ENCODE measurements at regions not wholly inside any gene's neighbourhood (a gene's known extent, or its start where the extent isn't known, plus 50 kb on each side); places are given as distances from the start of the nearest gene placed in this dataset.

DNA sequence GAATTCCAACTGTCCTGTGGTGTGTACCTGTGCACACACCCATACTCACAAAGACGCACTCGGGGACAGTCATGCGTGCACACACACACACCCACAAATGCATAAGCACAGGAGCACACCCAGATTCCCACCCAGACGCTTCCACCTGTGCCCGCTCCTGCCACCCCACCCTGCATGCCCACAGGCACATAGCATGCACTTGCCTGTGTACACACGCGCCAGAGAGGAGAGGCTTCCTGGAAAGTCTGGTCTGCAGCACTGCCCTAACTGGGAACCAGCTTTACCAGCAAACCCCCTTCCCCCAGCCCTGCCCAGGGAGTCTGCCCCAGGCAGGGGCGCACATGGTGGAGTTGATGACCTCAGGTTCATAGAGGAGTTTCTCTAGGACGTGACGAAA lies 246.2 kb downstream of the UACA start:
- Histone ChIP-seq H3K27me3 (peaks cover 0 to 13% (median 0%) of the 10 kb centered on the region in 4 donors), H3K9me3 (peaks cover 0 to 3% (median 0%) of the 10 kb centered on the region in 4 donors), H3K4me1 (no peaks in the 10 kb centered on the region), H3K36me3 (no peaks in the 10 kb centered on the region), H3K27ac (replicated peaks in 1 of 4) (no peak overlapping the region), H3K4me3 (no peak overlapping the region)
- 94% methylated on average over 6 of the region's 10 CpGs for WGBS
- TF ChIP-seq, protein P1, sequence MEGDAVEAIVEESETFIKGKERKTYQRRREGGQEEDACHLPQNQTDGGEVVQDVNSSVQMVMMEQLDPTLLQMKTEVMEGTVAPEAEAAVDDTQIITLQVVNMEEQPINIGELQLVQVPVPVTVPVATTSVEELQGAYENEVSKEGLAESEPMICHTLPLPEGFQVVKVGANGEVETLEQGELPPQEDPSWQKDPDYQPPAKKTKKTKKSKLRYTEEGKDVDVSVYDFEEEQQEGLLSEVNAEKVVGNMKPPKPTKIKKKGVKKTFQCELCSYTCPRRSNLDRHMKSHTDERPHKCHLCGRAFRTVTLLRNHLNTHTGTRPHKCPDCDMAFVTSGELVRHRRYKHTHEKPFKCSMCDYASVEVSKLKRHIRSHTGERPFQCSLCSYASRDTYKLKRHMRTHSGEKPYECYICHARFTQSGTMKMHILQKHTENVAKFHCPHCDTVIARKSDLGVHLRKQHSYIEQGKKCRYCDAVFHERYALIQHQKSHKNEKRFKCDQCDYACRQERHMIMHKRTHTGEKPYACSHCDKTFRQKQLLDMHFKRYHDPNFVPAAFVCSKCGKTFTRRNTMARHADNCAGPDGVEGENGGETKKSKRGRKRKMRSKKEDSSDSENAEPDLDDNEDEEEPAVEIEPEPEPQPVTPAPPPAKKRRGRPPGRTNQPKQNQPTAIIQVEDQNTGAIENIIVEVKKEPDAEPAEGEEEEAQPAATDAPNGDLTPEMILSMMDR (IDR thresholded peaks at IDR 0.05) = no peak
- TF ChIP-seq POLR2A (IDR thresholded peaks at IDR 0.05; ENCODE audit: low read depth) (no peak), EP300 (IDR thresholded peaks at IDR 0.05) (no peak), POLR2AphosphoS5 (IDR thresholded peaks at IDR 0.05) (no peak)
- intact Hi-C loops (cut with DNase I) = no loop called here
- DNase-seq (ENCODE audit: extremely low spot score) = no peak

DNA sequence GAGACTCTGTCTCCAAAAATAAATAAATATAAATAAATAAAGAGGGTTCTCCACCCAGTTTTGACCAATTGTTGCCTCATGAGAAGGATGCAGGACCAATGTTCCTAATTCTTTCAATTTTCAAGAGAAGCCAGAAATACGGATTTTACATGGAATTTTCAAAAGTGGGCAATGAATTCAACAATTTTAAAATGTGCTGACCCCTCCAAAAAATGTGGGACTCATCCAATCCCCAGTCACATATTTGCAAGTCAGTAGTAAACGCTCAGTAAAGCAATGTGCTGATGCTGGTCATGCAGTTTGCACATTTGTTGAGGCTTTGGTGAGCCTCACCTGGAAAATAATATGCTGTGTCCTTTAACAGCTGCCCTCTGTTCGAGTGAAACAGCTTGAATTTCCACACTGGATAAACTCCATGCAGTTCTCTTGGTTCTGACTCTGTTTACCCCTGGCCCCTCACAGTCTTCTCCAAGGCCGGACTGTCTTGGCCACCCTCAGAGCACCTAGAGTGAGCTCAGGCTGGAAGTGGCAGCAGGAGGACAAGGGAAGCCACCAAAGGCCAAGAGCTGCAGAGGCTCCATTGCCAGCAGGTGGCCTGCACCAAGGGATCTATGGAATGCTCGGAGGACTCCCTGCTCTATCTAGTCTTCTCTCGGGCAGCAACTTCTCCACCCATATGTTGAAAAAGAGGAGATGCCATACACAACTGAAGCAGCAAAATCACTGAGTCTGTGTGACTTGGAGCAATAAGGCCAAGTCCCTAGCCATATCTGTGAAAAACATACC lies 246.8 kb downstream of the UACA start:
- no peaks in the 10 kb centered on the region for H3K36me3 ChIP-seq
- H3K27ac ChIP-seq (replicated peaks in 1 of 4) = no peak overlapping the region
- no peaks in the 10 kb centered on the region for H3K4me1 ChIP-seq
- peaks cover 0 to 7% (median 0%) of the 10 kb centered on the region in 4 donors for H3K9me3 ChIP-seq
- no peak for DNase-seq (ENCODE audit: extremely low spot score)
- intact Hi-C loops (cut with DNase I) = no loop called here
- TF ChIP-seq EP300 (IDR thresholded peaks at IDR 0.05) (no peak), POLR2A (IDR thresholded peaks at IDR 0.05; ENCODE audit: low read depth) (no peak), POLR2AphosphoS5 (IDR thresholded peaks at IDR 0.05) (no peak)
- TF ChIP-seq, protein P1 (IDR thresholded peaks at IDR 0.05) = no peak
- H3K27me3 ChIP-seq = peaks cover 0 to 12% (median 0%) of the 10 kb centered on the region in 4 donors
- H3K4me3 ChIP-seq = no peak overlapping the region
- 98% methylated on average over 4 of the region's 6 CpGs for WGBS

DNA sequence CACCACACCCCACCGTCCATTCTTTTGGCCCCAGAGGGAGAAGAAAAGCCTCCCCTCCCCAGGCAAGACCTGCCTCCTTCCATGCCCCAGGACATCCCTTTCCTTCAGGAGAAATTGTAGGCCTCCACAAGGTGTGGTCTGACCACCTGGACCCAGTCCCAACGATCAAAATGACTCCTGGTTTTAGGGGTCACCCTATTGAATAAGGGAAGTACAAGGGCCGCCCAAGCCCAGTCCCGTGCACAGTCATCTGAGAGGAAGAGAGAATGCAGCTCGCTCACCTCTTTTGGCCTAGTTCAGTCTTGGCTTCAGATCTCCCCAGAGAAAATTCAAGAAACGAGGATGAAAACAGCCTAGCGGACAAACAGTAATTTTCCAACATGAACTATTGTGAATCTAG lies 249.1 kb downstream of the UACA start:
- H3K27ac ChIP-seq (replicated peaks in 1 of 4) = no peak overlapping the region
- WGBS = 86% methylated on average over 7 of the region's 7 CpGs
- H3K27me3 ChIP-seq = peaks cover 0 to 10% (median 0%) of the 10 kb centered on the region in 4 donors
- intact Hi-C loops (cut with DNase I) = no loop called here
- TF ChIP-seq POLR2A (IDR thresholded peaks at IDR 0.05; ENCODE audit: low read depth) (no peak), EP300 (IDR thresholded peaks at IDR 0.05) (no peak), POLR2AphosphoS5 (IDR thresholded peaks at IDR 0.05) (no peak)
- TF ChIP-seq, protein P1 (IDR thresholded peaks at IDR 0.05) = no peak
- H3K4me3 ChIP-seq = no peak overlapping the region
- no peak for DNase-seq (ENCODE audit: extremely low spot score)
- H3K9me3 ChIP-seq = peaks cover 0 to 30% (median 18%) of the 10 kb centered on the region in 4 donors
- H3K36me3 ChIP-seq = no peaks in the 10 kb centered on the region
- no peaks in the 10 kb centered on the region for H3K4me1 ChIP-seq

DNA sequence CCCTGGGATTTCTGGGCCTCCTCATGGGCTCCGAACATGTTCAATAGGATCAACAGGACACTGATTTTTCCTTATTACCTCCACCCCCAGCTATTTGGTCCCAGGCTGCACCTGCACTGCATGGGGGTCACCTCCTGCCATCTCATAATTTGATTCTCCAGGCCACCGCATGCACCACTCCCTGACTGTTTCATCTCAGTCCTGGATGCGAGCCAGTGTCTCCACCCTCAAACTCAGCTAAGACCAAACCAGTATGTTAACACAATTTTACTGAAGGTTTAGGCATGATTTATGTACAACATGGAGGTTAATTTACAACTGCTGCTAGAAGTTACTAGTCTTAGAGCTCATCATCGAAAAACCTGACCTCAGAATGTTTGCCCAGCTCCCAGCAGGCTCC lies 249.5 kb downstream of the UACA start:
- WGBS = 88% methylated on average over 4 of the region's 4 CpGs
- no peak overlapping the region for H3K4me3 ChIP-seq
- DNase-seq (ENCODE audit: extremely low spot score) = no peak
- H3K9me3 ChIP-seq = peaks cover 0 to 32% (median 18%) of the 10 kb centered on the region in 4 donors
- H3K4me1 ChIP-seq = no peaks in the 10 kb centered on the region
- TF ChIP-seq, protein P1 (IDR thresholded peaks at IDR 0.05) = no peak
- TF ChIP-seq POLR2A (IDR thresholded peaks at IDR 0.05; ENCODE audit: low read depth) = no peak
- TF ChIP-seq EP300 (IDR thresholded peaks at IDR 0.05) = no peak
- TF ChIP-seq POLR2AphosphoS5 (IDR thresholded peaks at IDR 0.05) = no peak
- H3K27ac ChIP-seq (replicated peaks in 1 of 4) = no peak overlapping the region
- no peaks in the 10 kb centered on the region for H3K36me3 ChIP-seq
- H3K27me3 ChIP-seq = peaks cover 0 to 8% (median 0%) of the 10 kb centered on the region in 4 donors
- intact Hi-C loops (cut with DNase I) = no loop called here
